Rectal smooth muscle tissue (tissue), 1 donor: ENCODE measurements at regions not wholly inside any gene's neighbourhood (a gene's known extent, or its start where the extent isn't known, plus 50 kb on each side); places are given as distances from the start of the nearest gene placed in this dataset.

Experiments
- H3K27ac ChIP-seq: one replicate; pipeline ENCODE4 v1.7.0; 2013; ENCODE audit warnings: low read depth, low read length, inconsistent platforms
- H3K27me3 ChIP-seq: one replicate; pipeline ENCODE4 v1.7.0; 2013; ENCODE audit warnings: low read length; ENCODE audit not compliant: control insufficient read depth, insufficient read depth
- H3K36me3 ChIP-seq: one replicate; pipeline ENCODE4 v1.7.0; 2013; ENCODE audit warnings: low read length; ENCODE audit not compliant: control insufficient read depth, insufficient read depth
- H3K4me1 ChIP-seq: one replicate; pipeline ENCODE4 v1.7.0; 2013; ENCODE audit warnings: low read length; ENCODE audit not compliant: control insufficient read depth, insufficient read depth
- H3K4me3 ChIP-seq: one replicate; pipeline ENCODE4 v1.7.0; 2013; ENCODE audit warnings: low read length
- H3K9ac ChIP-seq: one replicate; pipeline ENCODE4 v1.7.0; 2013; ENCODE audit warnings: low read length

DNA sequence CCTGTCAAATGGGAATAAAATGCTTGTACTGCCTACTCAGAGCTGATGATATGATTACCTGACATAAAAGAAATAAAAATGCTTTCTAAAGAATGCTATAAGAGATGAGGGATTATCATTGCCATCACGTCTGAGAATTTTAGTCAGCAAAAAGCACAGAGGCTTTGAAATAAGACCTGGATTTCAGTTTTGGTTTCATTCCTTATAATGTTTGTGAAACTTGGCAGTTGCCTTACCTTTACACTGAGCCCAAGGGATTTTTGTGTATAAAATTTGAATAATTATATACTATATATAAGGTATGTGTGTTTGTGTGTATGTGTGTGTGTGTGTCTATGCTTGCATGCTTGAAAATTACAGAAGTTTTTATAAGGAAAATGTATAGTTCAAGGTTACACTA is 634.8 kb upstream of the BCHE start:
- no peaks in the 10 kb centered on the region for H3K4me1 ChIP-seq
- no peaks in the 10 kb centered on the region for H3K36me3 ChIP-seq
- no peak overlapping the region for H3K4me3 ChIP-seq
- no peaks in the 10 kb centered on the region for H3K27me3 ChIP-seq
- no peak overlapping the region for H3K27ac ChIP-seq
- no peak overlapping the region for H3K9ac ChIP-seq

DNA sequence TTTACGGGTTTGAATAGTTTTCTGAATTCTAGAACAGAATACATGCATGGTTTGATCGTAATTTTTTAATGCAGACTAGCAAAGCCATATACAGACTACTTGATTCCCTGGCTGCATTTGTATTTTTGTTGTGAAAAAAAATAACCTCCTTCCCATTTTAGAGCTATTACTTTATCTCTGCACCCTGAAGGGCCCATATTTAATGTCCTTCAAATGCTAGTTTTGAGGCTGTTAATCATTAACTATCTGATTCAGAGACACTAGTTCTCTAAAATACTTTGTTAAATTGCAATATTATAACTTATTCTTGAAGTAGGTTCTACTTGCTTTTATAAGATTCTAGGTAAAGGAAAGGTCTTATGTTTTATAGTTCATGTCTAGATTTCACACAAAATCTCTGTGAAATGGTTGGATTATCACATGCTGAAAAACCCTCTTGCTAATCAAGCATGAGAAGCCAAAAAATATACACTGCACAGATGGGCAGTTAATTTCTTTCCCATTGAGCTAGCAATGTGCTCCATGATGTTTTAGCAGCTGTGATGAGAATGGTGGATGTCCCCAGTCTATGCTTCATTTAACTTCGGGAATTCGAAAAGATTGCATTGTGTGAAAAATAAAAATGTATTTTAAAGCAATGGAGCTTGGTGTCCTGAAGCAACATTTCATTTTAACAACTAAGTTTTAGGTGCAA is 634.0 kb upstream of the BCHE start:
- Histone ChIP-seq H3K27ac (no peak overlapping the region), H3K36me3 (no peaks in the 10 kb centered on the region), H3K4me1 (no peaks in the 10 kb centered on the region), H3K4me3 (no peak overlapping the region), H3K9ac (no peak overlapping the region), H3K27me3 (no peaks in the 10 kb centered on the region)

DNA sequence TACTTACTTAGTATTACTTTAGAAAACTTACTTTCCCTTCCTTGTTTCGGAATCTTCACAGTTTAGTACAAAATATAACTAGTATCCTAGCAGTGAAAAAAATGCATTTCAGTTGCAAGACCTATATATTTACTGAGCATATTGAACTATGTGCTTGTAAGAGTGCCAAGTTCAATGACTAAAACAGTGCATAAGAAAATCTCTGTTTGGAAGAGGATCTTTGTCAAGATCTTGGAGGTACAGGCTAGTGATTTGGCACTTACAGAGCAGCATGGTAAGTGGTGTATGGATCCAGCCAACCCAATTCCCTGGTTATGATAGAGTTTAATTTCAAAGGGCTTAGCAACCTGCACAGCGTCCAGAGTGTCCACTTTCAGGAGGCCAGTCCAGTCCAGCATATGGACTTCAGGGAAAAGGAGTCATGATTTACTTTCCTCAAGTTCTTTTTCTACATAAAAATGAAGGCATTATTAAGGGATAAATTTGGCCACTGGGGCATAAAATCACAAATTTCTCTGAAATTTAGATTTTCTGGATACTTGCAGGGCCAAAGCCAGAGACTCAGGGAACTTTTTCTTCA is 625.8 kb upstream of the BCHE start:
- Histone ChIP-seq H3K4me1 (no peaks in the 10 kb centered on the region), H3K4me3 (no peak overlapping the region), H3K27me3 (no peaks in the 10 kb centered on the region), H3K36me3 (no peaks in the 10 kb centered on the region), H3K9ac (no peak overlapping the region), H3K27ac (no peak overlapping the region)

- H3K4me1 ChIP-seq = no peaks in the 10 kb centered on the region
- H3K27me3 ChIP-seq = no peaks in the 10 kb centered on the region
- H3K4me3 ChIP-seq = no peak overlapping the region
- no peak overlapping the region for H3K9ac ChIP-seq
- H3K27ac ChIP-seq = no peak overlapping the region
- H3K36me3 ChIP-seq = no peaks in the 10 kb centered on the region
These were observed 624.4 kb upstream of the BCHE start for GRCh38 chr3:166461626-166462025.

- H3K4me1 ChIP-seq = no peaks in the 10 kb centered on the region
These were observed 620.2 kb upstream of the BCHE start for GRCh38 chr3:166457382-166457781.

DNA sequence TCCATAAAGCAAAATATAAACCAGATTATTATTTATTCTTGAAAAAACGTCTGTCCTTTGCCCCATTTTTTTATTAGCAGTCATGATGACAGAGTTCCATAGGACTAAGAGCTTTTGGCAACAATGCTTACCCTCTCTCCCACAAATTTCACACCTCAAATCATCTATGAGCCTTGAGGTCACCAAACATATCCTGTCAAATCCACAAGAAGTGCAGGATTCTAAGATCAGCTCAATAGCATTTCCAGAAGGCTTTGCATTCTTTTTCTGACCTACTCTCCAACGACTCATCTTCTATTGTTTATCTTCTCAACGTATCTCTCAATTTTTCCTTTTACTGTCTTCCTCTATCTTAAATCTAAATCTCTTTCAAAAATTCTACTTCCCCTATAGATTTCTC is 619.1 kb upstream of the BCHE start:
- Histone ChIP-seq H3K27me3 (no peaks in the 10 kb centered on the region), H3K27ac (no peak overlapping the region), H3K9ac (no peak overlapping the region), H3K4me1 (no peaks in the 10 kb centered on the region), H3K4me3 (no peak overlapping the region), H3K36me3 (no peaks in the 10 kb centered on the region)

More at GRCh38 chr3:166457382-166457781, 620.2 kb upstream of the BCHE start:
- Histone ChIP-seq H3K36me3 (no peaks in the 10 kb centered on the region), H3K27ac (no peak overlapping the region), H3K4me3 (no peak overlapping the region), H3K9ac (no peak overlapping the region), H3K27me3 (no peaks in the 10 kb centered on the region)

DNA sequence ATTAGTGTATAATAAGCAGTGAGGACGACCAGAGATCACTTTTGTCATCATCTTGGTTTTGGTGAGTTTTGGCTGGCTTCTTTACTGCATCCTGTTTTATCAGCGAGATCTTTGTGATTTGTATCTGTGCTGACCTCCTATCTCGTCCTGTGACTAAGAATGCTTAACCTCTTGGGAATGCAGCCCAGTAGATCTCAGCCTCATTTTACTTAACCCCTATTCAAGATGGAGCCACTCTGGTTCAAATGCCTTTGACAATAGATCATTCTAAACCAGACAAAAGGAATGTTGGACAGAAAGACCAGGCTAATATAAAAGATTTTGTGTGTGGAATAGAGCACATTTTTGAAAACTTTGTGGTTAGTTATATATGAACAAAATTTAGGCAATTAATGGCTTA is 618.5 kb upstream of the BCHE start:
- Histone ChIP-seq H3K9ac (no peak overlapping the region), H3K27me3 (no peaks in the 10 kb centered on the region), H3K27ac (no peak overlapping the region), H3K4me3 (no peak overlapping the region), H3K4me1 (no peaks in the 10 kb centered on the region), H3K36me3 (no peaks in the 10 kb centered on the region)

DNA sequence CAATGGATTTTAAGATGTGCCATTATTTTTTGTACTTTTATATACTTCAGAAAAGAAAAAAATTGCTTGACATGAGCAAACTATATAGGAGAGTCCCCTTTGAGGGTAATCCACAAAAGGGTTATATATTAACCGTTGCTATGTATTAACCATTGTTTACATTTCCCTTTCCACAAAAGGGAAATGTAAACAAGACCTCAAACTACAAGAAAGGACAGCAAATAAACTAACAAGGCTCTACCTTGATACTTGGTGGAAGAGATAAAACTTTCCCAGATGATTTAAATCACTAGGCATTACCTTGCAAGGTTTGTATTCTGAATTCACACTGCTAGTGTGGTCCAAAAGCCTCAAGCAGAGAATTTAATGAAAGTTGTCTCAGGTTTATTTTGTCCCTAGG is 616.3 kb upstream of the BCHE start:
- Histone ChIP-seq H3K4me1 (no peaks in the 10 kb centered on the region), H3K9ac (no peak overlapping the region), H3K36me3 (no peaks in the 10 kb centered on the region), H3K4me3 (no peak overlapping the region), H3K27me3 (no peaks in the 10 kb centered on the region), H3K27ac (no peak overlapping the region)

GRCh38 chr3:166451997-166452396 is 614.8 kb upstream of the BCHE start:
- no peak overlapping the region for H3K9ac ChIP-seq
- no peaks in the 10 kb centered on the region for H3K27me3 ChIP-seq
- H3K4me3 ChIP-seq = no peak overlapping the region
- H3K36me3 ChIP-seq = no peaks in the 10 kb centered on the region
- H3K27ac ChIP-seq = no peak overlapping the region
- no peaks in the 10 kb centered on the region for H3K4me1 ChIP-seq

GRCh38 chr3:166447513-166447912 is 610.3 kb upstream of the BCHE start:
- H3K4me3 ChIP-seq = no peak overlapping the region
- no peak overlapping the region for H3K9ac ChIP-seq
- no peaks in the 10 kb centered on the region for H3K27me3 ChIP-seq
- no peaks in the 10 kb centered on the region for H3K4me1 ChIP-seq
- no peak overlapping the region for H3K27ac ChIP-seq
- H3K36me3 ChIP-seq = no peaks in the 10 kb centered on the region

DNA sequence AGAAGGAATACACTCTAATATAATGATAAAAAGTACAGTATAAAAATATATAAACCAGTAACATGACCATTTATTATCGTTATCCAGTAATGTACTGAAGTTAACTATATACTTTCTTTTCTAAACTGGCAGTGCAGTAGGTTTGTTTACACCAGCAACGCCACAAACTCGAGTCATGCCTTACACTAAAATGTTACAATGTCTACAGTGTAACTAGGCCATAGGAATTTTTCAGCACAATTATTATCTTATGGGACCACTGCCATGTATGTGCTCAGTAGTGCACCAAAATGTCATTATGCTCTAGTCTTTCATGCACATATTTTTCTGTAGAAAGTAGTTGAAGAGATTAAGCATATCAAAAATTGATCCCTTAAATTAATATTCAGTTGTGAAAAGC is 609.8 kb upstream of the BCHE start:
- no peaks in the 10 kb centered on the region for H3K4me1 ChIP-seq
- H3K4me3 ChIP-seq = no peak overlapping the region
- H3K36me3 ChIP-seq = no peaks in the 10 kb centered on the region
- H3K27me3 ChIP-seq = no peaks in the 10 kb centered on the region
- no peak overlapping the region for H3K27ac ChIP-seq
- no peak overlapping the region for H3K9ac ChIP-seq

DNA sequence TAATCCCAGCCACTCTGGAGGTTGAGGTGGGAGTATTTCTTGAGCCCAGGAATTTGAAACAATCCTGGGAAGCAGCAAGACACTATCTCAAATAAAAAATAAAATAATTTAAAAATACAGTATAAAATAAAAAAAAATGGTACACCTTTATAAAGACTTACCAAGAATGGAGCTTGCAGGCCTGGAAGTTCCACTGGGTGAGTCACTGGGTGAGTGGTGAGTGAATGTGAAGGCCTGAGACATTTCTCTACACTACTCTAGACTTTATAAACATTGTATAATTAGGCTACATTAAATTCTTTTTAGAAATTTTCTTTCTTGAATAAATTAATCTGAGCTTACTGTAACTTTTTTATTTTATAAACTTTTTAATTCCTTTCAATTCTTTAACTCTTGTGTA is 609.1 kb upstream of the BCHE start:
- Histone ChIP-seq H3K9ac (no peak overlapping the region), H3K36me3 (no peaks in the 10 kb centered on the region), H3K4me1 (no peaks in the 10 kb centered on the region), H3K27ac (no peak overlapping the region), H3K4me3 (no peak overlapping the region), H3K27me3 (no peaks in the 10 kb centered on the region)

DNA sequence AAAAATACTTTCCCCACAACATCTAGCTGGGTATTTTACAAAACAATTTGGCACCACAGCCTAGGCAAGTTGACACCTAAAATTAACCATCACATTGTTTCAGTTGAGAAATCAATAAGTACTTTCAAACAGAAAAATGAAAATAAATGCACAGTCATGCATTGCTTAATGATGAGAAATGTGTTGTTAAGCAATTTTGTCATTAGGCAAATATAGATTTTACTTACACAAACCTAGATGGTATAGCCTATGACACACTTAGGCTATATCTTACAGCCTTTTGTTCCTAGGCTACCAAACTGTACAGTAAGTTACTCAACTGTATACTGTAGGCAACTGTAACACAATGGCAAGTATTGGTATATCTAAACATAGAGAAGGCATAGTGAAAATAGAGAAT is 608.6 kb upstream of the BCHE start:
- H3K4me3 ChIP-seq = no peak overlapping the region
- H3K36me3 ChIP-seq = no peaks in the 10 kb centered on the region
- no peaks in the 10 kb centered on the region for H3K27me3 ChIP-seq
- H3K9ac ChIP-seq = no peak overlapping the region
- no peaks in the 10 kb centered on the region for H3K4me1 ChIP-seq
- no peak overlapping the region for H3K27ac ChIP-seq
